Stimulated activated naive CD4-positive, alpha-beta T cell (primary cell): ENCODE measurements at regions not wholly inside any gene's neighbourhood (a gene's known extent, or its start where the extent isn't known, plus 50 kb on each side); places are given as distances from the start of the nearest gene placed in this dataset.

Source experiments
- DNase-seq, 6 experiments: peaks; one replicate each; lab custom pipeline; 2025; lab: John Stamatoyannopoulos, UW

- DNase-seq = no peak
These were observed 390.7 kb downstream of the PLK2 start for GRCh38 chr5:58069016-58069705.

- no peak for DNase-seq
These were observed 393.3 kb downstream of the PLK2 start for GRCh38 chr5:58066557-58066956.

GRCh38 chr5:58066076-58066475 lies 393.8 kb downstream of the PLK2 start:
- DNase-seq = no peak

GRCh38 chr5:58064801-58065200 lies 395.1 kb downstream of the PLK2 start:
- no peak for DNase-seq

GRCh38 chr5:58060996-58061395 lies 398.9 kb downstream of the PLK2 start:
- DNase-seq = no peak

- no peak for DNase-seq
These were observed 402.6 kb downstream of the PLK2 start for GRCh38 chr5:58057324-58057723.

GRCh38 chr5:58056546-58056945 lies 403.3 kb downstream of the PLK2 start:
- DNase-seq = no peak

GRCh38 chr5:58054018-58054417 lies 405.9 kb downstream of the PLK2 start:
- DNase-seq = no peak

- no peak for DNase-seq
These were observed 410.9 kb downstream of the PLK2 start for GRCh38 chr5:58048954-58049353.

GRCh38 chr5:58048185-58048925 lies 411.5 kb downstream of the PLK2 start:
- no peak for DNase-seq

GRCh38 chr5:58046371-58046770 lies 413.5 kb downstream of the PLK2 start:
- DNase-seq = no peak

GRCh38 chr5:58044166-58044565 lies 415.7 kb downstream of the PLK2 start:
- DNase-seq = no peak

GRCh38 chr5:58043032-58043945 lies 416.6 kb downstream of the PLK2 start:
- DNase-seq = no peak

- no peak for DNase-seq
These were observed 418.0 kb downstream of the PLK2 start for GRCh38 chr5:58041884-58042283.

- no peak for DNase-seq
These were observed 419.0 kb downstream of the PLK2 start for GRCh38 chr5:58040846-58041245.

GRCh38 chr5:58040044-58040443 lies 419.8 kb downstream of the PLK2 start:
- no peak for DNase-seq

GRCh38 chr5:58037899-58038298 lies 422.0 kb downstream of the PLK2 start:
- no peak for DNase-seq

GRCh38 chr5:58025809-58026208 lies 434.1 kb downstream of the PLK2 start:
- DNase-seq = no peak

GRCh38 chr5:58024151-58024550 lies 435.7 kb downstream of the PLK2 start:
- no peak for DNase-seq

GRCh38 chr5:58022055-58022454 lies 437.8 kb downstream of the PLK2 start:
- no peak for DNase-seq

- DNase-seq = no peak
These were observed 438.4 kb downstream of the PLK2 start for GRCh38 chr5:58021466-58021865.

GRCh38 chr5:58019614-58020013 lies 440.3 kb downstream of the PLK2 start:
- no peak for DNase-seq

GRCh38 chr5:58018016-58018415 lies 441.9 kb downstream of the PLK2 start:
- no peak for DNase-seq
